Neural cell (in vitro differentiated cells): ENCODE measurements at regions not wholly inside any gene's neighbourhood (a gene's known extent, or its start where the extent isn't known, plus 50 kb on each side); places are given as distances from the start of the nearest gene placed in this dataset.

Experiments
- H2AFZ ChIP-seq: fragments of 200-600, 300-800 bp; sonication (generic), shearing (Covaris generic); 2 replicates; pipeline ENCODE4 v1.6.0; 2014; ENCODE audit warnings: low read depth, mild to moderate bottlenecking, antibody characterized with exemption, low read length, moderate library complexity
- H3F3A ChIP-seq: fragments of 200-600 bp; shearing (Covaris generic); 2 replicates; pipeline ENCODE4 v1.6.1; 2016; ENCODE audit warnings: mild to moderate bottlenecking, moderate library complexity, mixed read lengths, antibody characterized with exemption, low read length; ENCODE audit not compliant: insufficient read depth, poor library complexity, severe bottlenecking
- H3K27ac ChIP-seq: fragments of 200-600, 300-800 bp; sonication (generic), shearing (Covaris generic); 2 replicates; pipeline ENCODE4 v1.5.1; 2014; ENCODE audit warnings: mild to moderate bottlenecking, low read length, moderate library complexity
- H3K27me3 ChIP-seq: fragments of 300-800, 200-600 bp; sonication (generic), shearing (Covaris generic); 2 replicates; pipeline ENCODE4 v1.6.0; 2014; ENCODE audit warnings: mild to moderate bottlenecking, low read depth, low read length, moderate library complexity; ENCODE audit not compliant: insufficient read depth
- H3K36me3 ChIP-seq: fragments of 300-800, 200-600 bp; sonication (generic), shearing (Covaris generic); 2 replicates; pipeline ENCODE4 v1.5.1; 2014; ENCODE audit warnings: mild to moderate bottlenecking, antibody characterized with exemption, low read length, moderate library complexity; ENCODE audit not compliant: insufficient read depth
- H3K4me2 ChIP-seq: fragments of 300-800, 200-600 bp; sonication (generic), shearing (Covaris generic); 2 replicates; pipeline ENCODE4 v1.6.0; 2014; ENCODE audit warnings: mild to moderate bottlenecking, low read length
- H3K4me3 ChIP-seq: fragments of 300-800, 200-600 bp; sonication (generic), shearing (Covaris generic); 2 replicates; pipeline ENCODE4 v1.5.1; 2014; ENCODE audit warnings: mild to moderate bottlenecking, low read length, moderate library complexity
- H3K79me2 ChIP-seq: fragments of 200-600 bp; shearing (Covaris generic); replicated peaks from 2 replicates; pipeline ENCODE4 v1.6.0; 2014; ENCODE audit warnings: mild to moderate bottlenecking, low read length, moderate library complexity; ENCODE audit not compliant: insufficient read depth
- H3K9ac ChIP-seq: fragments of 300-800, 200-600 bp; sonication (generic), shearing (Covaris generic); 2 replicates; pipeline ENCODE4 v1.6.1; 2016; ENCODE audit warnings: mild to moderate bottlenecking, low read length, mixed read lengths
- H3K9me2 ChIP-seq: fragments of 200-600 bp; shearing (Covaris generic); 2 replicates; pipeline ENCODE4 v1.6.1; 2016; ENCODE audit warnings: mild to moderate bottlenecking, low read length, mixed read lengths; ENCODE audit not compliant: insufficient read depth
- H3K9me3 ChIP-seq: fragments of 200-600, 300-800 bp; sonication (generic), shearing (Covaris generic); 2 replicates; pipeline ENCODE4 v1.6.1; 2016; ENCODE audit warnings: mild to moderate bottlenecking, mixed run types, low read length, moderate library complexity, mixed read lengths
- H4K20me1 ChIP-seq: fragments of 200-600 bp; shearing (Covaris generic); 2 replicates; pipeline ENCODE4 v1.6.1; 2016; ENCODE audit warnings: mild to moderate bottlenecking, mixed run types; ENCODE audit not compliant: insufficient read depth
- EP300 ChIP-seq: fragments of 450-650 bp; conservative IDR thresholded peaks from 2 replicates; pipeline ENCODE4 v1.6.1; 2014; ENCODE audit warnings: antibody characterized with exemption, mild to moderate bottlenecking, moderate library complexity; ENCODE audit not compliant: poor library complexity, severe bottlenecking
- EZH2 ChIP-seq: fragments of 200-600, 300-800 bp; shearing (Covaris generic), sonication (generic); IDR thresholded peaks from 2 replicates; pipeline ENCODE4 v1.6.1; 2014; ENCODE audit warnings: antibody characterized with exemption, low read length, borderline replicate concordance, mild to moderate bottlenecking; ENCODE audit not compliant: insufficient read depth, poor library complexity, severe bottlenecking
- MXI1 ChIP-seq: fragments of 450-650 bp; conservative IDR thresholded peaks from 2 replicates; pipeline ENCODE4 v1.6.1; 2014; ENCODE audit warnings: antibody characterized with exemption, mild to moderate bottlenecking; ENCODE audit not compliant: poor library complexity, severe bottlenecking
- POLR2AphosphoS5 ChIP-seq: IDR thresholded peaks from 2 replicates; pipeline ENCODE4 v1.6.1; 2012
- RAD21 ChIP-seq: fragments of 450-650 bp; conservative IDR thresholded peaks from 2 replicates; pipeline ENCODE4 v1.6.1; 2014; ENCODE audit warnings: antibody characterized with exemption, mild to moderate bottlenecking, moderate library complexity
- SMC3 ChIP-seq: fragments of 450-650 bp; conservative IDR thresholded peaks from 2 replicates; pipeline ENCODE4 v1.6.1; 2014; ENCODE audit warnings: antibody characterized with exemption, mild to moderate bottlenecking, moderate library complexity; ENCODE audit not compliant: poor library complexity
- TAF1 ChIP-seq: IDR thresholded peaks from 2 replicates; pipeline ENCODE4 v1.6.1; 2012; ENCODE audit warnings: low read depth
- TF ChIP-seq, protein P1 (sequence below): fragments of 450-650 bp; IDR thresholded peaks from 2 replicates; pipeline ENCODE4 v1.5.1; 2014; ENCODE audit warnings: antibody characterized with exemption, mild to moderate bottlenecking, moderate library complexity; ENCODE audit not compliant: poor library complexity, severe bottlenecking
- TF ChIP-seq, protein P2 (sequence below): IDR thresholded peaks from 2 replicates; pipeline ENCODE4 v1.6.1; 2012; ENCODE audit warnings: borderline replicate concordance

DNA sequence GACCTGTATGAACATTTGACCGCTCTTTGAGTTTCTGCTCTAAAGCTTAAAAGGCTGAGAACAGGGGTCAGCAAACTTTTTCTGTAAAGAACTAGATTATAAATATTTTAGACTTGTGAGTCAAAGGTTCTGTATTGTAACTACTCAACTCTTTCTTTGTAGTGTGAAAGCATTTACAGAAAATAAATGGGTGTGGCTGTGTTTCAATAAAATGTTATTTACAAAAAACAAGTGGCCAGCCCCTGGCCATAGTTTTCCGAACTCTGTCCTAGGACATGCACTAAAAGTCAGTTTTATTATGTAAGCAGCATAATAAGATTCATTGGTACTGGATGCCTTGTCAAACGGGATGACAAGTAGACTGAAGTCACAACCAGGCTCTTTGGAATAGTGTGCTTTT, 434.9 kb downstream of the ZEB2 start:
- Histone ChIP-seq H3K4me2 (no peak overlapping the region), H3K27ac (no peak overlapping the region), H4K20me1 (no peaks in the 10 kb centered on the region), H3F3A (no peaks in the 10 kb centered on the region), H3K9me3 (no peaks in the 10 kb centered on the region), H3K36me3 (no peaks in the 10 kb centered on the region), H2AFZ (no peak overlapping the region), H3K9me2 (no peaks in the 10 kb centered on the region), H3K4me3 (no peak overlapping the region), H3K79me2 (no peaks in the 10 kb centered on the region), H3K27me3 (peaks cover 6% of the 10 kb centered on the region), H3K9ac (no peak overlapping the region)
- no peak for TF ChIP-seq POLR2AphosphoS5
- no peak for TF ChIP-seq TAF1
- no peak for TF ChIP-seq EP300
- TF ChIP-seq EZH2: no peak
- no peak for TF ChIP-seq SMC3
- TF ChIP-seq RAD21: no peak
- TF ChIP-seq, protein P1, sequence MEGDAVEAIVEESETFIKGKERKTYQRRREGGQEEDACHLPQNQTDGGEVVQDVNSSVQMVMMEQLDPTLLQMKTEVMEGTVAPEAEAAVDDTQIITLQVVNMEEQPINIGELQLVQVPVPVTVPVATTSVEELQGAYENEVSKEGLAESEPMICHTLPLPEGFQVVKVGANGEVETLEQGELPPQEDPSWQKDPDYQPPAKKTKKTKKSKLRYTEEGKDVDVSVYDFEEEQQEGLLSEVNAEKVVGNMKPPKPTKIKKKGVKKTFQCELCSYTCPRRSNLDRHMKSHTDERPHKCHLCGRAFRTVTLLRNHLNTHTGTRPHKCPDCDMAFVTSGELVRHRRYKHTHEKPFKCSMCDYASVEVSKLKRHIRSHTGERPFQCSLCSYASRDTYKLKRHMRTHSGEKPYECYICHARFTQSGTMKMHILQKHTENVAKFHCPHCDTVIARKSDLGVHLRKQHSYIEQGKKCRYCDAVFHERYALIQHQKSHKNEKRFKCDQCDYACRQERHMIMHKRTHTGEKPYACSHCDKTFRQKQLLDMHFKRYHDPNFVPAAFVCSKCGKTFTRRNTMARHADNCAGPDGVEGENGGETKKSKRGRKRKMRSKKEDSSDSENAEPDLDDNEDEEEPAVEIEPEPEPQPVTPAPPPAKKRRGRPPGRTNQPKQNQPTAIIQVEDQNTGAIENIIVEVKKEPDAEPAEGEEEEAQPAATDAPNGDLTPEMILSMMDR: no peak
- TF ChIP-seq MXI1: no peak
- TF ChIP-seq, protein P2, sequence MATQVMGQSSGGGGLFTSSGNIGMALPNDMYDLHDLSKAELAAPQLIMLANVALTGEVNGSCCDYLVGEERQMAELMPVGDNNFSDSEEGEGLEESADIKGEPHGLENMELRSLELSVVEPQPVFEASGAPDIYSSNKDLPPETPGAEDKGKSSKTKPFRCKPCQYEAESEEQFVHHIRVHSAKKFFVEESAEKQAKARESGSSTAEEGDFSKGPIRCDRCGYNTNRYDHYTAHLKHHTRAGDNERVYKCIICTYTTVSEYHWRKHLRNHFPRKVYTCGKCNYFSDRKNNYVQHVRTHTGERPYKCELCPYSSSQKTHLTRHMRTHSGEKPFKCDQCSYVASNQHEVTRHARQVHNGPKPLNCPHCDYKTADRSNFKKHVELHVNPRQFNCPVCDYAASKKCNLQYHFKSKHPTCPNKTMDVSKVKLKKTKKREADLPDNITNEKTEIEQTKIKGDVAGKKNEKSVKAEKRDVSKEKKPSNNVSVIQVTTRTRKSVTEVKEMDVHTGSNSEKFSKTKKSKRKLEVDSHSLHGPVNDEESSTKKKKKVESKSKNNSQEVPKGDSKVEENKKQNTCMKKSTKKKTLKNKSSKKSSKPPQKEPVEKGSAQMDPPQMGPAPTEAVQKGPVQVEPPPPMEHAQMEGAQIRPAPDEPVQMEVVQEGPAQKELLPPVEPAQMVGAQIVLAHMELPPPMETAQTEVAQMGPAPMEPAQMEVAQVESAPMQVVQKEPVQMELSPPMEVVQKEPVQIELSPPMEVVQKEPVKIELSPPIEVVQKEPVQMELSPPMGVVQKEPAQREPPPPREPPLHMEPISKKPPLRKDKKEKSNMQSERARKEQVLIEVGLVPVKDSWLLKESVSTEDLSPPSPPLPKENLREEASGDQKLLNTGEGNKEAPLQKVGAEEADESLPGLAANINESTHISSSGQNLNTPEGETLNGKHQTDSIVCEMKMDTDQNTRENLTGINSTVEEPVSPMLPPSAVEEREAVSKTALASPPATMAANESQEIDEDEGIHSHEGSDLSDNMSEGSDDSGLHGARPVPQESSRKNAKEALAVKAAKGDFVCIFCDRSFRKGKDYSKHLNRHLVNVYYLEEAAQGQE: no peak

DNA sequence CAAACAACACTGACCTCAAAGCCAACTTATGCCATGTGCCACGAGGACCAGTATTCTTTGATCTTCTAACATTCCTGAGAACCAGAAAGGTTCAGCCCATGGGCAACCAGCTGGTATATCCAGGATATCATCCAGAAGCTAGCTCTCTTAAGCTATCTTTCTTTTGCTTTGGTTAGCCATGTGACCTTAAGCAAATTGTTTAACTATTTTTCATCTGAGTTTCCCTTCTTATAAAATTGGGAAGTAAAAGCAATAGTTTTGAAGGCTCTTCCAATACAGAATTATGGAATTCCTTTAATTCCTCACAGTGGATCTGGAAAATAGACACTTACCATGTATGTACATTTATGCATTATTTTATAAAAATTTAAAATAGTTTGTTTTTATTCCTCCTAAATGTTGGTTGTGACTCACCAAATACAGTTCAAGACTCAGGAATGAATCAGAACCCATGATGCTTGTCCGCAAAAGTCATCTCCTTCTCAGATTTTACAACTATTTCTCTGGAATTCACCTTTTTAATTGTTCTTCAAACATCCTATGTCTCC, 435.7 kb downstream of the ZEB2 start:
- H2AFZ ChIP-seq: no peak overlapping the region
- no peak overlapping the region for H3K27ac ChIP-seq
- no peaks in the 10 kb centered on the region for H3K9me2 ChIP-seq
- no peaks in the 10 kb centered on the region for H4K20me1 ChIP-seq
- H3K27me3 ChIP-seq: peaks cover 6% of the 10 kb centered on the region
- no peak overlapping the region for H3K4me2 ChIP-seq
- H3K79me2 ChIP-seq: no peaks in the 10 kb centered on the region
- H3K9me3 ChIP-seq: no peaks in the 10 kb centered on the region
- no peaks in the 10 kb centered on the region for H3K36me3 ChIP-seq
- no peaks in the 10 kb centered on the region for H3F3A ChIP-seq
- TF ChIP-seq SMC3 (no peak), MXI1 (no peak), EP300 (no peak), RAD21 (no peak), POLR2AphosphoS5 (no peak), EZH2 (no peak), TAF1 (no peak)
- TF ChIP-seq, protein P1: no peak
- TF ChIP-seq, protein P2: no peak
- H3K9ac ChIP-seq: no peak overlapping the region
- no peak overlapping the region for H3K4me3 ChIP-seq
